IPS DF 6.9 (cell line): ENCODE measurements at regions not wholly inside any gene's neighbourhood (a gene's known extent, or its start where the extent isn't known, plus 50 kb on each side); places are given as distances from the start of the nearest gene placed in this dataset.

ENCODE experiments used
- DNase-seq: peaks from one replicate; pipeline ENCODE4 v3.0.0-alpha.2; 2013; ENCODE audit warnings: low read depth, low spot score
- H3K27ac ChIP-seq: one replicate; pipeline ENCODE4 v1.5.1; 2013; ENCODE audit warnings: low read length, control low read depth
- H3K27me3 ChIP-seq: 2 replicates; pipeline ENCODE4 v1.6.1; 2013; ENCODE audit warnings: mild to moderate bottlenecking, low read length; ENCODE audit not compliant: control insufficient read depth, insufficient read depth
- H3K36me3 ChIP-seq: 2 replicates; pipeline ENCODE4 v1.6.1; 2013; ENCODE audit warnings: low read length; ENCODE audit not compliant: control insufficient read depth, insufficient read depth
- H3K4me1 ChIP-seq: 2 replicates; pipeline ENCODE4 v1.6.1; 2013; ENCODE audit warnings: low read length; ENCODE audit not compliant: control insufficient read depth, insufficient read depth
- H3K4me3 ChIP-seq: 2 replicates; pipeline ENCODE4 v1.5.1; 2013; ENCODE audit warnings: mild to moderate bottlenecking, low read length
- H3K9me3 ChIP-seq: 2 replicates; pipeline ENCODE4 v1.6.1; 2013; ENCODE audit warnings: low read length, inconsistent platforms; ENCODE audit not compliant: control insufficient read depth, insufficient read depth
- WGBS: extraction: QIAGEN DNeasy Blood & Tissue Kit; methylation state at CpG from one replicate; pipeline ENCODE4 v1.1.7; 2013; ENCODE audit warnings: mixed read lengths, missing lambda C conversion rate; ENCODE audit not compliant: insufficient read length, insufficient coverage; 5-methylcytosine and 5-hydroxymethylcytosine counted together

GRCh38 chr11:42205518-42205917 lies 746.1 kb upstream of the LRRC4C start:
- Histone ChIP-seq H3K27ac (no peak overlapping the region), H3K4me1 (no peaks in the 10 kb centered on the region), H3K36me3 (no peaks in the 10 kb centered on the region), H3K9me3 (no peaks in the 10 kb centered on the region), H3K4me3 (no peak overlapping the region), H3K27me3 (no peaks in the 10 kb centered on the region)
- DNase-seq, result no peak
- WGBS, result no CpG with 5 or more reads among the region's 1 CpG

DNA sequence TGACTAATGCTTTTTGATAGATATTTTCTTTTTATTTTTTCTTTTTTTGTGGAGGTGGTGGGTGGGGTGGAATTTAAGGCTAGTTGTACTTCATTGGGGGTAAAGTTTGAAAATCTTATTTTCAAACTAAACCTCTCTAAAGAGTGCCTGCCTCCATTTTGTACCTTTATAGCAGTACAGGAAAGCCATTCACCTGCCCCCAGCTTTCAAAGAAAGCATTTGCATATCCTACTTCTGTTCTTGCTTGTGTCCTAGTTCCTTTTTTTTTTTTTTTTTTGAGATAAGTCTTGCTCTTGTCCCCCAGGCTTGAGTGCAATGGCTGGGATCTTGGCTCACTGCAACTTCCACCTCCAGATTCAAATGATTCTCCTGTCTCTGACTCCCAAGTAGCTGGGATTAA lies 766.2 kb upstream of the LRRC4C start:
- no peak for DNase-seq
- Histone ChIP-seq H3K36me3 (no peaks in the 10 kb centered on the region), H3K27ac (no peak overlapping the region), H3K9me3 (no peaks in the 10 kb centered on the region), H3K27me3 (no peaks in the 10 kb centered on the region), H3K4me1 (no peaks in the 10 kb centered on the region), H3K4me3 (no peak overlapping the region)

GRCh38 chr11:42232673-42233072 lies 773.2 kb upstream of the LRRC4C start:
- no peaks in the 10 kb centered on the region for H3K9me3 ChIP-seq
- no peaks in the 10 kb centered on the region for H3K36me3 ChIP-seq
- no peak overlapping the region for H3K27ac ChIP-seq
- H3K4me3 ChIP-seq, result no peak overlapping the region
- no peaks in the 10 kb centered on the region for H3K27me3 ChIP-seq
- no CpG with 5 or more reads among the region's 5 CpGs for WGBS
- DNase-seq, result no peak
- 0 out of 2 replicates have a peak, but pooled peaks cover 2% of the 10 kb centered on the region for H3K4me1 ChIP-seq

- H3K27ac ChIP-seq, result no peak overlapping the region
- no CpG with 5 or more reads among the region's 1 CpG for WGBS
Measured at GRCh38 chr11:42234451-42234951, 775.0 kb upstream of the LRRC4C start.

DNA sequence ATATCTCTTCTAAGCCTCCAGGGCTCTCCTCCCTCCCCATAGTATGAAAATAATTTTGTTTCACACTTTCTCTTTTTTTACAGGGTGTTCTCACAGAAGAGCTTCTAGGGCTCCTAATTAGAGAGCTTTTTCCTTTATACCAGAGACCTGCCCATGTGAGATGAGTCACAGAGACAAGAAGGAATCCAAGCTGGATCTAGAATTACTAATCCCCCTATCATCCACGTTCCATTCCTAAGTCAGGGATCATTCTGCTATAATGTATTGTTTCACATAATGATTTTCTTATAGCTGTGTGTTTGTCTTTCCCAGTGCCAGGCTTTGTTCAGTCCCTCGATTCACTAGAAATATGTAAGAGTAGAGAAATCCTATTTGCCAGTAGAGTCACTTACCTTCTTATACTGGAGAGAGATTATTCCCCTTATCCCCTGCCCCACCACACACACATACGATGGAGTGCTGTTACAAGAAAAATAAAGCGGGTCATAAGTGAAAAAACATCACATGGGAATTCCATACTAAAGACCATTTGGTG lies 778.3 kb upstream of the LRRC4C start:
- no CpG with 5 or more reads among the region's 4 CpGs for WGBS
- no peaks in the 10 kb centered on the region for H3K27me3 ChIP-seq

More at GRCh38 chr11:42234451-42234951, 775.0 kb upstream of the LRRC4C start:
- 0 out of 2 replicates have a peak, but pooled peaks cover 2% of the 10 kb centered on the region for H3K4me1 ChIP-seq
- H3K27me3 ChIP-seq, result no peaks in the 10 kb centered on the region
- no peak overlapping the region for H3K4me3 ChIP-seq
- no peaks in the 10 kb centered on the region for H3K36me3 ChIP-seq
- no peak for DNase-seq
- H3K9me3 ChIP-seq, result no peaks in the 10 kb centered on the region

DNA sequence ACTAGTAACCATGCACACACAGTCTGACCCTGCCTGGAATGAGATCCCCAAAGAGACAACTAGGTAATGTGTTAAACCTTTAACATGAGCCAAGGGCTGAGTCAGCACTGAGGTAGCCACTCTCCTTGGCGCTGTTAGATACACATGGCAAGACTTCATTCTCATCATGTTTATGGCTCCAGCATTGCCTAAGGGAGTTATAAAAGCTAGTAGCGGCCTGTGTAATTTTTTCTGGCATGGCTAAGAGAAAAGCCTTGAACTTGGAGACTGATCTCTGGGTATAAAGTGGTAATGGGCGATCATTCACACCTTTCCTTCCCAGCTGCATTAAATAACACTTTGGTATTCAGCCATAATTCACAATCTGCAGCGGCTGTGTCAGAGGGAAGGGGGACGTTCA lies 779.7 kb upstream of the LRRC4C start:
- no peak for DNase-seq

More for the DNA sequence above, 778.3 kb upstream of the LRRC4C start:
- no peaks in the 10 kb centered on the region for H3K4me1 ChIP-seq
- no peak overlapping the region for H3K4me3 ChIP-seq
- DNase-seq, result no peak
- H3K9me3 ChIP-seq, result no peaks in the 10 kb centered on the region
- H3K27ac ChIP-seq, result no peak overlapping the region
- no peaks in the 10 kb centered on the region for H3K36me3 ChIP-seq

GRCh38 chr11:42243385-42243784 lies 783.9 kb upstream of the LRRC4C start:
- no peak for DNase-seq
- no peaks in the 10 kb centered on the region for H3K4me1 ChIP-seq
- H3K9me3 ChIP-seq, result no peaks in the 10 kb centered on the region
- H3K27me3 ChIP-seq, result no peaks in the 10 kb centered on the region
- H3K4me3 ChIP-seq, result no peak overlapping the region
- no peaks in the 10 kb centered on the region for H3K36me3 ChIP-seq
- WGBS, result no CpG with 5 or more reads among the region's 2 CpGs
- no peak overlapping the region for H3K27ac ChIP-seq

More for the DNA sequence above, 779.7 kb upstream of the LRRC4C start:
- Histone ChIP-seq H3K4me1 (no peaks in the 10 kb centered on the region), H3K36me3 (no peaks in the 10 kb centered on the region), H3K27ac (no peak overlapping the region), H3K9me3 (no peaks in the 10 kb centered on the region), H3K27me3 (no peaks in the 10 kb centered on the region), H3K4me3 (no peak overlapping the region)
- no CpG with 5 or more reads among the region's 5 CpGs for WGBS

- Histone ChIP-seq H3K36me3 (no peaks in the 10 kb centered on the region), H3K27me3 (no peaks in the 10 kb centered on the region), H3K9me3 (no peaks in the 10 kb centered on the region), H3K27ac (no peak overlapping the region), H3K4me3 (no peak overlapping the region), H3K4me1 (no peaks in the 10 kb centered on the region)
- DNase-seq, result no peak
- WGBS, result no CpG with 5 or more reads among the region's 1 CpG
Measured at GRCh38 chr11:42244376-42244775, 784.9 kb upstream of the LRRC4C start.

- Histone ChIP-seq H3K9me3 (no peaks in the 10 kb centered on the region), H3K27ac (no peak overlapping the region), H3K4me3 (no peak overlapping the region), H3K36me3 (no peaks in the 10 kb centered on the region), H3K27me3 (no peaks in the 10 kb centered on the region), H3K4me1 (no peaks in the 10 kb centered on the region)
- WGBS, result no CpG with 5 or more reads among the region's 4 CpGs
- no peak for DNase-seq
Measured at GRCh38 chr11:42249401-42249800, 789.9 kb upstream of the LRRC4C start.

GRCh38 chr11:42249956-42250355 lies 790.5 kb upstream of the LRRC4C start:
- Histone ChIP-seq H3K4me3 (no peak overlapping the region), H3K36me3 (no peaks in the 10 kb centered on the region), H3K27me3 (no peaks in the 10 kb centered on the region), H3K27ac (no peak overlapping the region), H3K9me3 (no peaks in the 10 kb centered on the region), H3K4me1 (no peaks in the 10 kb centered on the region)
- no CpG with 5 or more reads among the region's 2 CpGs for WGBS
- no peak for DNase-seq

DNA sequence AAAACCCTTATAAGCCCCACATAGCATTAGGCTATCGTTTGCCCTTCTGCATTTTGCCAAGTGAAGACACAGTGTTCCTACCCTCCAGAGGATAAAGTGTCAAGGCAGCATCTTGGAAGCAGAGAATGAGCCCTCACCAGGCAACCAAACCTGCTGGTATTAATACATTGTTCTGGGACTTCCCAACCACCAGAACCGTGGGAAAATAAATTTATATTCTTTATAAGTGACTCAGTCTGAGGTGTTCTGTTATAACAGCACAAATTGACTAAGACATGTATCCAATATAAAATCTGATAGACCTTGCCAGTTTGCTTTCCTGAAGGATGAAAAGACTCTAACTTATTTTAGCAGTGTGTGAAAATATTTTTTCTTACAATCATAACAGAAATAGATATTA lies 792.5 kb upstream of the LRRC4C start:
- Histone ChIP-seq H3K9me3 (no peaks in the 10 kb centered on the region), H3K36me3 (no peaks in the 10 kb centered on the region), H3K4me1 (no peaks in the 10 kb centered on the region), H3K4me3 (no peak overlapping the region), H3K27ac (no peak overlapping the region), H3K27me3 (no peaks in the 10 kb centered on the region)
- WGBS, result no CpG with 5 or more reads among the region's 2 CpGs
- no peak for DNase-seq
